ENCODE measurements at regions not wholly inside any gene's neighbourhood (a gene's known extent, or its start where the extent isn't known, plus 50 kb on each side); places are given as distances from the start of the nearest gene placed in this dataset.
"Not testable (repeated sequence)": the region's sequence is repeated elsewhere in the genome, so short reads cannot be mapped to it uniquely, and the experiment has no call there.

- in situ Hi-C loops (cut with MboI; ENCODE audit: low pct_unique_long_range_greater_than_20kb, low sequenced_read_pairs, unreplicated experiment), result no loop called here
- DNase-seq (ENCODE audit: low spot score), result no peak
- TF ChIP-seq, protein P1, sequence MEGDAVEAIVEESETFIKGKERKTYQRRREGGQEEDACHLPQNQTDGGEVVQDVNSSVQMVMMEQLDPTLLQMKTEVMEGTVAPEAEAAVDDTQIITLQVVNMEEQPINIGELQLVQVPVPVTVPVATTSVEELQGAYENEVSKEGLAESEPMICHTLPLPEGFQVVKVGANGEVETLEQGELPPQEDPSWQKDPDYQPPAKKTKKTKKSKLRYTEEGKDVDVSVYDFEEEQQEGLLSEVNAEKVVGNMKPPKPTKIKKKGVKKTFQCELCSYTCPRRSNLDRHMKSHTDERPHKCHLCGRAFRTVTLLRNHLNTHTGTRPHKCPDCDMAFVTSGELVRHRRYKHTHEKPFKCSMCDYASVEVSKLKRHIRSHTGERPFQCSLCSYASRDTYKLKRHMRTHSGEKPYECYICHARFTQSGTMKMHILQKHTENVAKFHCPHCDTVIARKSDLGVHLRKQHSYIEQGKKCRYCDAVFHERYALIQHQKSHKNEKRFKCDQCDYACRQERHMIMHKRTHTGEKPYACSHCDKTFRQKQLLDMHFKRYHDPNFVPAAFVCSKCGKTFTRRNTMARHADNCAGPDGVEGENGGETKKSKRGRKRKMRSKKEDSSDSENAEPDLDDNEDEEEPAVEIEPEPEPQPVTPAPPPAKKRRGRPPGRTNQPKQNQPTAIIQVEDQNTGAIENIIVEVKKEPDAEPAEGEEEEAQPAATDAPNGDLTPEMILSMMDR (IDR thresholded peaks at IDR 0.05; ENCODE audit: extremely low read depth, insufficient read depth, missing control alignments), result no peak
These were observed 600.2 kb downstream of the NTRK3 start for GRCh38 chr15:87656372-87656771.

GRCh38 chr15:87653646-87654045, 602.9 kb downstream of the NTRK3 start:
- TF ChIP-seq, protein P1 (IDR thresholded peaks at IDR 0.05; ENCODE audit: extremely low read depth, insufficient read depth, missing control alignments), result no peak
- DNase-seq (ENCODE audit: low spot score), result no peak
- in situ Hi-C loops (cut with MboI; ENCODE audit: low pct_unique_long_range_greater_than_20kb, low sequenced_read_pairs, unreplicated experiment), result no loop called here

GRCh38 chr15:87649175-87649574, 607.4 kb downstream of the NTRK3 start:
- in situ Hi-C loops (cut with MboI; ENCODE audit: low pct_unique_long_range_greater_than_20kb, low sequenced_read_pairs, unreplicated experiment), result no loop called here
- DNase-seq (ENCODE audit: low spot score), result no peak
- TF ChIP-seq, protein P1 (IDR thresholded peaks at IDR 0.05; ENCODE audit: extremely low read depth, insufficient read depth, missing control alignments), result no peak

GRCh38 chr15:87648278-87648677, 608.3 kb downstream of the NTRK3 start:
- in situ Hi-C loops (cut with MboI; ENCODE audit: low pct_unique_long_range_greater_than_20kb, low sequenced_read_pairs, unreplicated experiment), result no loop called here
- no peak for DNase-seq (ENCODE audit: low spot score)
- TF ChIP-seq, protein P1 (IDR thresholded peaks at IDR 0.05; ENCODE audit: extremely low read depth, insufficient read depth, missing control alignments), result no peak

- in situ Hi-C loops (cut with MboI; ENCODE audit: low pct_unique_long_range_greater_than_20kb, low sequenced_read_pairs, unreplicated experiment), result no loop called here
- no peak for DNase-seq (ENCODE audit: low spot score)
- TF ChIP-seq, protein P1 (IDR thresholded peaks at IDR 0.05; ENCODE audit: extremely low read depth, insufficient read depth, missing control alignments), result no peak
These were observed 610.8 kb downstream of the NTRK3 start for GRCh38 chr15:87645723-87646122.

DNA sequence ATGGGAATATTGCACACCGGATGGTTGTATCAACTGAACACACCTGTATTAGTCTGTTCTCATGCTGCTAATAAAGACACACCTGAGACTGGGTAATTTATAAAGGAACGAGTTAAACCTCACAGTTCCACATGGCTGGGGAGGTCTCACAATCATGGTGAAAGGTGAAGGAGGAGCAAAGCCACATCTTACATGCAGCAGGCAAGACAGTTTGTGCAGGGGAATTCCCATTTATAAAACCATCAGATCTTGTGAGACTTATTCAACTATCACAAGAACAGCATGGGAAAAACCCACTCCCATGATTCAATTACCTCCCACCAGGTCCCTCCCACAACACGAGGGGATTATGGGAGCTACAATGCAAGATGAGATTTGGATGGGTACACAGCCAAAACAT, 613.5 kb downstream of the NTRK3 start:
- in situ Hi-C loops (cut with MboI; ENCODE audit: low pct_unique_long_range_greater_than_20kb, low sequenced_read_pairs, unreplicated experiment); DNase-seq (ENCODE audit: low spot score): not testable (repeated sequence)

DNA sequence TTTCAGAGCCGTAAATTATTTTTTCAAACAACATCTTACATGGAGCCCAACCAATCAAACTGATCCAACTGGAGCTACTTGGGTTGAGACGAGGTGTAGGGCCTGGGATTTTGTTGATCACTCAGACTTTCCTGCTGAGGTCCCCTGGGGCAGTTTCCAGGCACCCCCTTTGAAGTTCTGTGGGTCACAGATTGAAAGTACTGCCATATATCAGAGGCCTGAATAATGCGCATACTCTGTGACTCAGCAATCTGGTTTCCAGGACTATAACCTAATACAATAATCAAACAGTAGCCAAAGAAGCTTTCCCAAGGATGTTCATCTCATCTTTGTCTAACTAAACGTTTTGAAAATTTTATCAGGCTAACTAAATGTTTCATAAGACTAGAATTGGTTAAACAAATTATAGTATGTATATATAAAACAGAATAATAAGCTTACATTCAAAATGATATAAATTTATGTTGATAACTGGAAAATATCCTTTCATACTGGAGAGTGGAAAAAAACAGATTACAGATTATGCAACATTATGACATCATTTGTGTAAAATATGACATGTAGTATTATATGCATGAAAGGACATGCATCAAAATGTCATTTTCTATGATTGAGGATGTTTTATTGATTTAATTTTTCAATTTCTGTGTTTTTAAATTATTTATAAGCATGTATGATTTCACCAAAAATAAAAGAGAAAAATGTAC, 617.1 kb downstream of the NTRK3 start:
- TF ChIP-seq, protein P1 (IDR thresholded peaks at IDR 0.05; ENCODE audit: extremely low read depth, insufficient read depth, missing control alignments), result no peak
- in situ Hi-C loops (cut with MboI; ENCODE audit: low pct_unique_long_range_greater_than_20kb, low sequenced_read_pairs, unreplicated experiment), result no loop called here
- DNase-seq (ENCODE audit: low spot score), result no peak
